ENCODE measurements at regions not wholly inside any gene's neighbourhood (a gene's known extent, or its start where the extent isn't known, plus 50 kb on each side); places are given as distances from the start of the nearest gene placed in this dataset.

DNA sequence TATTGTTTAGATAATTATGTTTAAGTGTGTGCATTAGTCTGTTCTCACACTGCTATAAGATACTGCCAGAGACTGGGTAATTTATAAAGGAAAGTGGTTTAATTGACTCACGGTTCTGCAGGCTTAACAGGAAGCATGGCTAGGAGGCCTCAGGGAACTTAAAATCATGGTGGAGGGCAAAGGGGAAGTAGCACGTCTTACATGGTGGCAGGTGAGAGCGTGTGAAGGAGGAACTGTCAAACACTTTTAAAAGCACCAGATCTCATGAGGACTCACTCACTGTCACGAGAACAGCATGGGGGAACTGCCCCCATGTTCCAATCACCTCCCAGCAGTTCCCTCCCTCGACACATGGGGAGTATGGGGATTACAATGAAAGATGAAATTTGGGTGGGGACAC lies 203.5 kb upstream of the GOT2 start:
- H3F3A ChIP-seq (ENCODE audit: low read length, unreplicated experiment), result no peaks in the 10 kb centered on the region
- DNase-seq (no peak), ATAC-seq (no peak)
- TF ChIP-seq, protein P1, sequence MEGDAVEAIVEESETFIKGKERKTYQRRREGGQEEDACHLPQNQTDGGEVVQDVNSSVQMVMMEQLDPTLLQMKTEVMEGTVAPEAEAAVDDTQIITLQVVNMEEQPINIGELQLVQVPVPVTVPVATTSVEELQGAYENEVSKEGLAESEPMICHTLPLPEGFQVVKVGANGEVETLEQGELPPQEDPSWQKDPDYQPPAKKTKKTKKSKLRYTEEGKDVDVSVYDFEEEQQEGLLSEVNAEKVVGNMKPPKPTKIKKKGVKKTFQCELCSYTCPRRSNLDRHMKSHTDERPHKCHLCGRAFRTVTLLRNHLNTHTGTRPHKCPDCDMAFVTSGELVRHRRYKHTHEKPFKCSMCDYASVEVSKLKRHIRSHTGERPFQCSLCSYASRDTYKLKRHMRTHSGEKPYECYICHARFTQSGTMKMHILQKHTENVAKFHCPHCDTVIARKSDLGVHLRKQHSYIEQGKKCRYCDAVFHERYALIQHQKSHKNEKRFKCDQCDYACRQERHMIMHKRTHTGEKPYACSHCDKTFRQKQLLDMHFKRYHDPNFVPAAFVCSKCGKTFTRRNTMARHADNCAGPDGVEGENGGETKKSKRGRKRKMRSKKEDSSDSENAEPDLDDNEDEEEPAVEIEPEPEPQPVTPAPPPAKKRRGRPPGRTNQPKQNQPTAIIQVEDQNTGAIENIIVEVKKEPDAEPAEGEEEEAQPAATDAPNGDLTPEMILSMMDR (conservative IDR thresholded peaks at IDR 0.05; ENCODE audit: low read depth, low read length), result no peak
- TF ChIP-seq EZH2phosphoT487 (IDR thresholded peaks at IDR 0.05; ENCODE audit: borderline replicate concordance, low read length), result no peak
- no peak for TF ChIP-seq EZH2 (IDR thresholded peaks at IDR 0.05; ENCODE audit: low read length, unreplicated experiment)
- no peak overlapping the region for H3K4me2 ChIP-seq (ENCODE audit: low read length)
- ChIA-PET POLR2A (ENCODE audit: unreplicated experiment) (no interaction called here), CTCF (no interaction called here)
- H2AFZ ChIP-seq (ENCODE audit: low read length), result no peak overlapping the region
- intact Hi-C loops (cut with micrococcal nuclease), result no loop called here
- no peaks in the 10 kb centered on the region for H4K20me1 ChIP-seq (ENCODE audit: low read length)
- BruUV-seq (replicated peaks), result no TSS peak
- no peaks in the 10 kb centered on the region for H3K36me3 ChIP-seq (ENCODE audit: low read depth, low read length)
- H3K4me1 ChIP-seq (ENCODE audit: insufficient read depth, low read length), result no peaks in the 10 kb centered on the region
- H3K9me2 ChIP-seq (replicated peaks; ENCODE audit: low read length), result no peaks in the 10 kb centered on the region
- no peak overlapping the region for H3K4me3 ChIP-seq (ENCODE audit: low read length)
- H3K9ac ChIP-seq (ENCODE audit: low read length), result no peak overlapping the region
- no peaks in the 10 kb centered on the region for H3K9me3 ChIP-seq (ENCODE audit: low read length)
- no peaks in the 10 kb centered on the region for H3K79me2 ChIP-seq (ENCODE audit: low read length)
- H3K27ac ChIP-seq (ENCODE audit: low read length), result no peak overlapping the region
- H3K27me3 ChIP-seq (ENCODE audit: low read length), result no peaks in the 10 kb centered on the region

DNA sequence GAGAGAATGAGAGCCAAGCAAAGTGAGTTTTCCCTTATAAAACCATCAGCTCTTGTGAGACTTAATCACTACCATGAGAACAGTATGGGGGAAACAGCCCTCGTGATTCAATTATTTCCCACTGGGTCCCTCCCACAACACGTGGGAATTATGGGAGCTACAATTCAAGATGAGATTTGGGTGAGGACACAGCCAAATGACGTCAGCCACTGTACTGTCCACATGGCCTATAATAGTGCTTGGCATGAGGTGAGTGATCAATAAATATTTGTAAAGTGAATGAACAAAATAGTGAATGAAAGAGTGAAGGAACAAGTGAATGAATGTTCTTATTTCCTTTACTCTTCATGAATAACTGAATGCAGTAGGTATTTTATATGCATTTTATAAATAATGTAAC lies 199.1 kb upstream of the GOT2 start:
- Histone ChIP-seq H3K9me3 (ENCODE audit: low read length) (no peaks in the 10 kb centered on the region), H3K4me2 (ENCODE audit: low read length) (no peak overlapping the region), H3K27me3 (ENCODE audit: low read length) (no peaks in the 10 kb centered on the region), H3K79me2 (ENCODE audit: low read length) (no peaks in the 10 kb centered on the region), H3K9ac (ENCODE audit: low read length) (no peak overlapping the region), H3K9me2 (replicated peaks; ENCODE audit: low read length) (no peaks in the 10 kb centered on the region), H3K4me1 (ENCODE audit: insufficient read depth, low read length) (no peaks in the 10 kb centered on the region), H3F3A (ENCODE audit: low read length, unreplicated experiment) (no peaks in the 10 kb centered on the region), H3K27ac (ENCODE audit: low read length) (no peak overlapping the region), H4K20me1 (ENCODE audit: low read length) (no peaks in the 10 kb centered on the region), H3K4me3 (ENCODE audit: low read length) (no peak overlapping the region), H2AFZ (ENCODE audit: low read length) (no peak overlapping the region), H3K36me3 (ENCODE audit: low read depth, low read length) (no peaks in the 10 kb centered on the region)
- ATAC-seq, result no peak
- no peak for DNase-seq
- no TSS peak for BruUV-seq (replicated peaks)
- intact Hi-C loops (cut with micrococcal nuclease), result no loop called here
- TF ChIP-seq, protein P1 (conservative IDR thresholded peaks at IDR 0.05; ENCODE audit: low read depth, low read length), result no peak
- TF ChIP-seq EZH2phosphoT487 (IDR thresholded peaks at IDR 0.05; ENCODE audit: borderline replicate concordance, low read length) (no peak), EZH2 (IDR thresholded peaks at IDR 0.05; ENCODE audit: low read length, unreplicated experiment) (no peak)
- ChIA-PET CTCF (no interaction called here), POLR2A (ENCODE audit: unreplicated experiment) (no interaction called here)

DNA sequence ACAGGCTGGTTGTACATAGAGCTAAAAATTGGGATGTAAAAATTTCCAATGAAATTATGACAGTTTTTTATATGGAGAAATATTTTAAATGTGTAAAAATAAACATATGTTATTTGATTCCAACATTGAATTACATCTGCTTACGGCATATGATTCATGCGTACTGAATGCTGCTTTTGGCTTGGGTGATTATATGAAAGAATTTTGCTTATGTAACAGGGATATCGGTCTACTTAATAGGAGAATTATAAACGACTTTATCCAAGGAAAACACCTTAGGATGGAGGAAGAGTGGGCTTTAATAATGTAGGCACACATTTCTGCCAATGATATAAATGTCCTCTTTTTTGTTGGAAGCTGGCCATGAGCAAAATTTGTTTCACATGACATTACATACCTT lies 197.3 kb upstream of the GOT2 start:
- Histone ChIP-seq H3K4me3 (ENCODE audit: low read length) (no peak overlapping the region), H3K4me1 (ENCODE audit: insufficient read depth, low read length) (no peaks in the 10 kb centered on the region), H3K27ac (ENCODE audit: low read length) (no peak overlapping the region), H3K9ac (ENCODE audit: low read length) (no peak overlapping the region), H3K9me3 (ENCODE audit: low read length) (no peaks in the 10 kb centered on the region), H3K27me3 (ENCODE audit: low read length) (no peaks in the 10 kb centered on the region), H2AFZ (ENCODE audit: low read length) (no peak overlapping the region), H3K36me3 (ENCODE audit: low read depth, low read length) (no peaks in the 10 kb centered on the region), H3K79me2 (ENCODE audit: low read length) (no peaks in the 10 kb centered on the region), H3K9me2 (replicated peaks; ENCODE audit: low read length) (no peaks in the 10 kb centered on the region), H3K4me2 (ENCODE audit: low read length) (no peak overlapping the region), H3F3A (ENCODE audit: low read length, unreplicated experiment) (no peaks in the 10 kb centered on the region), H4K20me1 (ENCODE audit: low read length) (no peaks in the 10 kb centered on the region)
- no peak for TF ChIP-seq EZH2phosphoT487 (IDR thresholded peaks at IDR 0.05; ENCODE audit: borderline replicate concordance, low read length)
- TF ChIP-seq, protein P1 (conservative IDR thresholded peaks at IDR 0.05; ENCODE audit: low read depth, low read length), result no peak
- TF ChIP-seq EZH2 (IDR thresholded peaks at IDR 0.05; ENCODE audit: low read length, unreplicated experiment), result no peak
- no TSS peak for BruUV-seq (replicated peaks)
- intact Hi-C loops (cut with micrococcal nuclease), result no loop called here
- ChIA-PET POLR2A (ENCODE audit: unreplicated experiment) (no interaction called here), CTCF (no interaction called here)
- no peak for DNase-seq
- ATAC-seq, result no peak

Data from PC-3 (cell line).